Amygdala (tissue), 56 donors: ENCODE measurements at regions not wholly inside any gene's neighbourhood (a gene's known extent, or its start where the extent isn't known, plus 50 kb on each side); places are given as distances from the start of the nearest gene placed in this dataset.
A peak's percentile ranks its signal among the peaks of the same experiment; 100 is the strongest.

Source experiments
- DNase-seq, 56 donors: peaks; one replicate each; lab custom pipeline; 2025; lab: John Stamatoyannopoulos, UW

- DNase-seq: no peak
Measured at GRCh38 chr5:155998257-155998656, 328.7 kb upstream of the SGCD start.

DNA sequence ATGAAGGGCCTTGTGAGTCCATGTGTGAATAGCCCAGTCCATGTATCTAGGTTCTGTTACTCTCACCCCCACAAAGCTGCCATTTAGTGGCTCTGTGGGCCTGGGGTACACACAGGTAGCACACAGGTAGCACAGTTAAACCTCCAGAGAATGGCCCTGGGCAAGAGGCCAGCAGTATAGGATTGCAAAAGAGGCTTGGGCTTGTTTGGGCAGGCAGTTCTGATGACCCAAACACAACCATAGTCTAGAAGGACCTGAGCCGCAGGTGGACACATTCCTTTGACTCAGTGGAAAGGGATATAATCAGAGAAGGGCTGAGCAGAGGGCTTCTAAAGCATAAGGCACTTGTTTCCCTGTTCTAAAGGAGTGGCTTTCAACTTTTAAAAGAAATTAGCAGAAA lies 326.8 kb upstream of the SGCD start:
- no peak for DNase-seq

GRCh38 chr5:156004754-156005153 lies 322.2 kb upstream of the SGCD start:
- DNase-seq: no peak

DNA sequence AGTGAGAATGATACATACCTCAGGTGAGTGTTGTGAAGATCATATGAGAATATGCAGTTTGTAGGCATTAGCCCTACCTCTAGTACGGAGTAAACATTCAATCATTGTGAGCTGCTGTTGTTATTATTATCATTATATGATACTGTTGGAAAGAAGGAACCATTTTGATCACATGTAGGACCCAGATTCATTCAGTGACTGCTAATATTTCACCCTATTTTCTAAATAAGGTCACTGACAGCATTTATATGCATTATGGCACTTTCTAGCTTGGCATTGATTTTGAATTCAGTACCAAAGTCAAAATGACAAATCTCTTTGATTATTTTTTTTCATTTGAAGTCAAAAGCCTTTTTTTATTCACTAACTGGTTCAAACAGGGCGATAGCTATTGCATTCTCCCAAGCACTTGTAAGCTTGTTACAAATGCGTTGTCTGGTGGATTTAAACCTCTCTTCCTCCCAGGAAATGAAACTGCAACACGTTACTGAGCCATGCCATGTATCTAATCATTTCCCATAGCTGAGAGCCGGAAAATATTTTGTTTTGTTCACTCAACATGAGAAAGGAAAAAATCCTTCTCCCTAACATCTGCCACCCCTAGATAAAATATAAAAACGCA lies 320.8 kb upstream of the SGCD start:
- no peak for DNase-seq

DNA sequence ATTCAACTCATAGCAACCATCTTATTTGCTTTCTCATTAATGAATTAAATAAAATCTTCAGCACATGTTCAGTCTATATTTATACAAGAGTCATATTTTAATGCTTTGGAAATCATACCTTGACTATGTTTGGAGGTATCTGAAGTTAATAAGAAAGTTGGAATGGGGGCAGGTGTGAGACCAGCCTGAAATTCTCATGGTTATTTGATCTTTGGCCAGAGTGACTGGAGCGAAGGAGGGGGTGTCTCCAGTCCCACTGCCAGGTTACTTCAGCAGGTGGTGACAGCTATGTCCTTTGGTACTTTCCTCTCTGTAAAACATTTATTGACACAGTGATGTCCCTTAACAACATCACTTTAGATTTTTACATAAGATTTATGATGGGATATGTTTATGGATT lies 318.1 kb upstream of the SGCD start:
- DNase-seq: no peak

DNA sequence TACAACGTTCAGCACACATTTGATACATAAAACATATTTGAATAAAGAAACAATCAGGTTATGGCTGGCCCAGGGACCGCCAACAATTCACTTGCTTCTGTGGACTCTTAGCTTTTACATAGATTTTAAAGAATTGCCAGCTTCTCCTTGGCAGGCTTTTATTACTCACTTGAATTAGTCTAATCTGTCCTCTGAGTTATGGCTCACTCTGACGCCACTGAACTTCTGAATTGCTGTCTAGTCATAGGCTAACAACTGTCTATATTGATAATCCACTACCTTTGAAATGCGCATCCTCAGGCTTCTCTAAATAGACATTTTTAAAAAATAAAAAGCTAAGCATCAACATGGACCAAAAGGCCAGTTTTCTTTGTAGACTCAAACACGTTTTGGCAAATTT lies 317.4 kb upstream of the SGCD start:
- no peak for DNase-seq

GRCh38 chr5:156015137-156015536 lies 311.8 kb upstream of the SGCD start:
- no peak for DNase-seq

GRCh38 chr5:156019130-156019529 lies 307.8 kb upstream of the SGCD start:
- no peak for DNase-seq

- DNase-seq: no peak
Measured at GRCh38 chr5:156019571-156020180, 307.3 kb upstream of the SGCD start.

DNA sequence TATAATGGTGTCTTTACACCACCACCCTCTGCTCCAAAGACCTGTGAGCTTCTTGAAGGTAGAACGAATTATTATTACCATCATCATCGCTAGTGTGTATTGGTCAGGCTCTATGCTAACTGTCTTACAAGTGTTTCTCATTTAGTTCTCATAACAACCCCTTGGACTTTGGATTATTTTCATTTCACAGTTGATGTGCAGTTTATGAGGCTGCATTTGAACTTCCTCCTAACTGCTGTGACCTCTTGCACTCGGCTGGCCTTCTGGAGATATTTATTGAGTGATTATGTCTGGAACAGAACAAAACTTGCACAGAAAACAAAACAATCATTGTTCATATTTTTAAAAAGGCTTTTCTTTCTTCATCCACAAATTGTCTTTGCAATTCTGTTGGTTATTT lies 306.3 kb upstream of the SGCD start:
- DNase-seq: no peak

DNA sequence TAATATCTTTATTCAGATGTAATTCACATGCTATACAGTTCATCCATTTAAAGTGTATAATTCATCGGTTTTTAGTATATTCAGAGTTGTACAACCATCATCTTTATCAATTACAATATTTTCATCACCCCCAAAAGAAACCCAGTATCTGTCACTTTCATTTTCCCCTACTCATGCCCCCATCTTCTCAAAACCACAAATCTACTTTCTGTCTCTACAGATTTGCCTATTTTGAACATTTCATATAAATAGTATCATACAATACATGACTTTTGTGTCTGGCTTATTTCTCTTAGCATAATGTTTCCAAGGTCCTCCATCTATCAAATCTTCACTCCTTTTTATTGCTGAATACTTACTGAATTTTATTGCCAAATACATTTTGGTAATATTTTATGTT lies 305.1 kb upstream of the SGCD start:
- no peak for DNase-seq

DNA sequence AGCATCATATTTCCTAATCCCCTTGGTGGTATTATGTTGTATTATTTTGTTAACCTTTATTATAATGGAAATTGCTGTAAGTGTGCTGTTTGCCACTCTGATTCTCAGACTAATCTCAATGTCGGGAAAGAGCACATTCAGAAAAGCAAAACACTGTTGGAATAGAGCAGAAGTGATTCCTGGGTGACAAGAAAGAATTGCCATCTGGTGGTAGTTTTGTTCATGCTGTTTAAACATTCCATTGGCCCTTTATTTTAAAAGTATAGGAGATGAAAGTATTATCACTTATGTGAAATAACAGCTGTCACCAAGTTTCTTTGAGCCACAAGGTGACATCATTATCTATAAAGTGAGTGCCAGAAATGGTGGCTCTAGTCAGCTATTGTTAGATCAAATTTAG lies 301.3 kb upstream of the SGCD start:
- DNase-seq: no peak

GRCh38 chr5:156031181-156031580 lies 295.8 kb upstream of the SGCD start:
- no peak for DNase-seq

DNA sequence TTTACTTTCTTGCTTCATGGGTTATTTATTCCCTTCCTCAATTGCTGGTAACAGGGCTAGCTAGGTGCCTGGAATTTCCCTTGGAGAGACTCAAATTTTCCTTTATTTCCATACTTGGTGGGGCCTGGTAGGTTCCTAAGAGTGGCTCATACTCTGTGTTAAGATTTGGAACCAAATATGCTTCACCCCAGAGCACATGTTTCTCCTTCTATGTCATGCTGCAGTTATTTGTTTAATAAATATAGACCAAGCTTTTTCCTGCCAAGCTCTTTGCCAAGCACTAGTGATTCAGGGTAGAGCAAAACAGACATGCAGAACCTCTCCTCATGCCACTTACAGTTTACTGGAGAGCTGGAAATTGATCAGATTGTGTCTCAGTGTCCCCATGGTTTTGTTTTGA lies 290.3 kb upstream of the SGCD start:
- DNase-seq: no peak

- DNase-seq: no peak
Measured at GRCh38 chr5:156037151-156037909, 289.6 kb upstream of the SGCD start.

DNA sequence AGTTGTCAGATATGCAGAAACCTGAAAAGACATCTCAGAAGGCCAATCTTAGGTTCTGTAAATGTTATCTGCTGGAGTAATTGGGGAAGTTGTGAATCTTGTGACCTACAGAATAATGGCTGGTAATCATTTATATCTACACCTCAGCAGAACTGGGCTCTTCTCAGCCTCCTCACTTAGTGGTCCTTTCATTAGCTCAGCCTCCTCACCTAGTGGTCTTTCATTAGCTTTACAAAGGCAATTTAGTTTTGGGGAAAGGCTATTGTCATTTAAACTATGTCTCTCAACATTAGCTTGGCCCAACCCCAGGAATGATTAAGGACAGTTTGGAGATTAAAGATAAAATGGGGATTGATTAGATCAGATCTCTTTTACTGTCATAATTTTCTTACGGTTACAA lies 284.2 kb upstream of the SGCD start:
- no peak for DNase-seq

GRCh38 chr5:156043351-156043750 lies 283.6 kb upstream of the SGCD start:
- DNase-seq: peak in 1 of 56 donors; percentile 12

DNA sequence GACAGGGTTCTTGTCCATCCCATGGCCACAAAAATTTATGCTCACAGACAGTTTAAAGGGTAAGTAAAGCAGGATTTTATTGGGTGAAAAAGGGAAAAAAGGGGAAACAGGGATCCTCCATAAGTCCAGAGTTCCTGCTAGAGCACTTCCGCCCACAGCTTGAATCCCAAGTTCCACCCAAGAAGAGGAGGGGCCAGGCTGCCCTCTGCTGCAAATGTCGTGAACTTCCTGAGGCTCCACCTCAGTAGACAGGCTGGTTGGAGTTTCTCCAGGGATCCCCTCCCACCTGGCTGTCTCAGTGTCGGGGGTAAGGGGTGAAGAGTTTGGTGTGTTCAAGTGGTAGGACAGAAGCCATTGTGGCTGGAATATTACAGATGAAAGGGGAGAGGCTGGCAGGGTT lies 275.0 kb upstream of the SGCD start:
- DNase-seq: no peak

DNA sequence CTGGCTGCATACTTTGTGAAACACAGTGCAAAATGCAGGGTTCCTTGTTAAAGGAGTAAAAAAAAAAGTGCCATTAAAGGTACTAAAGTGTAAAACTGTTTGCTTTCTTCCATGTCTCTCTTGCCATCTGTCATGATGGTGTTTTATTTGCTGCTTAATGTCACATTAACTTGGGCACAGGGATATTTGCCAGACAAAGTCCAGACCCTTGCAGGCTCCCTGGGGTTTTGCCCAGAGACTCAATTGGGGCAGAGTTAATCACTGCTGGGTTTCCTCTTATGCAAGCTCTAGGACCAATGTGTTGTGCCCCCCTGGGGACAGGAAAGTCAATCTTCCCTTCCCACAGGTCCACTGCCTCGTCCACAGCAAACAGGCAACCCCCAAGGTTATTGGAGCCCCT lies 274.3 kb upstream of the SGCD start:
- DNase-seq: no peak

DNA sequence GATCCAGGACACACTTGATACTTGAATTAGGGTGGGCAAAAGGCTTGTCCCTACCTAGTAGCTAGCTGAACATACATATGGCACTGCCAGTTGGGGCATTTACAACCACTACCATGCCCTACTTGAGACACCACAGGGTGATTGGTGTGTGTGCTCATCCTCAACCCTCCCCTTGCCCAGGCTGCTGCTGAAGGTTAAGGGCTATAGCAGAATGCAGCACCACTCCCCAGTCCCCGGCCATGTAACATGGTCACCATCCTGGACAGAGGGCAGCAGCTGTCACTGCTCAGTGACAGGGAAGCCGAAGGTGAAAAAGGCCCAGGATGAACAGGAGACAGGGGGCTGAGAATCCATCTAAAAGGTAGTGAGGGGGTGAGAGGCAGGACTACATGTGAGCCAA lies 273.9 kb upstream of the SGCD start:
- DNase-seq: no peak

DNA sequence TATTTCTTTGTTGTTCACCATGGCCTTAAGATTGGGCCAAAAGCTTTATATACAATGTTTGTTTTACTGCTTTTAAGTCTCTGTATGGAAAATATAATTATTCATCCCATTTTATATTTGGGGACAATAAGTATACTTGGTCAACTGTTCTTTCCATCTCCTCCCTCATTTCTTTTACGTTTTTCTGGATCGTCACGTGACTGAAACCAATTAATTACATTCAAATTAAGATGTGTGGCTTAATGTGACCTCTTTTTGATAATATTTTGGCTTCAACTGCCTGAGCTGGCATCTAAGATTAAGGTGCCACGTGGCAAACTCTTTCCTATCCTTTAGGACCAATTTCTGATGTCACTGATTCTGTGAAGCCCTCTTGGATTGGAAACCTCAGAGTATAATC lies 250.1 kb upstream of the SGCD start:
- no peak for DNase-seq

DNA sequence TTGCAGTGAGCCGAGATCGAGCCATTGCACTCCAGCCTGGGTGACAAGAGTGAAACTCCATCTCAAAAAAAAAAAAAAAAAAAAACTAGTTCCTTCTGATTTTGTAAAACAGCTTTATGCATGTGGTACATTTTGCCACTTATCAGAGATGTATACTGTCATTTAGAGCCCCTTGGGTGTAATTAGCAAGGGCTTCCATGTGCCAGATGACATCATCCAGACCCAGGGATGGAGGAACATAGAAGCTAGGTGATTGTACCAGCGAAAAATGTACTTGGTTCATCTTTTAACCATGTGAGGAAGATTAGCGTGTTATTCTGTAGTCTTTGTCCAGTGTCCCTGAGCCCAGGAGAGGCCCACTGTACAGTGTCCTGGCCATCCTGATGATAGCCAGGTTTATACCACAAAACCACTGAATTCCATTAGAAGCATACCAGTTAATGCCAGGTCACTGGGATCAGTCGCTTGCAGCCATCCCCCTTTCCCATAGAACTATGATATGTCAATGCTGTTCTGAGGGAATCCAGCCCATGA lies 239.3 kb upstream of the SGCD start:
- no peak for DNase-seq
